SK-N-SH (cell line): ENCODE measurements at regions not wholly inside any gene's neighbourhood (a gene's known extent, or its start where the extent isn't known, plus 50 kb on each side); places are given as distances from the start of the nearest gene placed in this dataset.

ENCODE experiments used
- POLR2AphosphoS5 ChIP-seq: IDR thresholded peaks from 2 replicates; pipeline ENCODE4 v1.6.1; 2012; ENCODE audit warnings: low read depth, low read length
- TF ChIP-seq, protein P1 (sequence below): fragments of 200-600 bp; sonication (generic); IDR thresholded peaks from 2 replicates; pipeline ENCODE4 v1.6.1; 2017; ENCODE audit warnings: antibody characterized with exemption, mild to moderate bottlenecking, moderate library complexity

DNA sequence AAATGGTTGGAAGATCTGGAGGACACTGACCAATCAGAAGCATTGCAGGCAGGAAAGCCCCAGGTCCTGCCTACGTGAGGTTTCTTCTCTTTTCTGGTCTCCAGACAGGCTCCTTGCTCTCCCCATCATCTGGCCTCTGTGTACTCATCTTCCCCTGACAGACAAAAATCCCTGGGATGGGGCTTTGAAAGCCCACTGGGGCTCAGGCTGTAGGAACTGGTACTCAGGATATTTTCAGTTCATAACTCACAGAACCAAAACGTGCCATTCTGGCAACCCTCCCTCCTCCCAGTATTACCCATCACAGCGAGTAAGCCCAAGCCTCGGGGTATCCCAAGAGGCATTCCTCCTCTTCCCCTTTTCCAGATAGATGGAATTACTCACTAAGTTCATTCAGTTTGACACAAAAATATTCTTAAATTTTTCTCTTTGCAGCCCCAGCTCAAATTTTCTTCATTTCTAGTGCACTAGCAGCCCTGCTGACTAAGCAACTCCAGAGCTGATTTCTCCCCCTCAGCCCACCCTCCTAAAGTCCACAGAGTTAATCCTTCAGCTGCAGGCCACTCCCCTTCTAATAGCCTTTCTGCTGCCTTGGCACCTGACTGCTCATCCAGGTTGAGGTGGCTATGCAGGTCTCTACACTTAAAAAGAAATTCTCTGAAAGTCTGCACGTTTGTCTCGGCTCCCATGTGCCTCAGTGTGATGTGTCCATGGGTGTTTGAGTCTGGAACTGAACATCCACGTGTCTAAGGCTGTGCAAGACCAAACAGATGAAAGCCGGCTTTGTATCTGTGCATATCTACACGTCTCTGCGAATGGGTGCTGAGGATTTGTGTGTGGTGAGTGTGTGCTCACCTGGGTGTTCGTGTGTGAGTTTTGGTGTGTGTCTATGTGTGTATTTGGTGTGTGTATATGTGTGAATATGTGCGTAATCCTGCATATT is 331.4 kb downstream of the CCSER2 start:
- TF ChIP-seq, protein P1, sequence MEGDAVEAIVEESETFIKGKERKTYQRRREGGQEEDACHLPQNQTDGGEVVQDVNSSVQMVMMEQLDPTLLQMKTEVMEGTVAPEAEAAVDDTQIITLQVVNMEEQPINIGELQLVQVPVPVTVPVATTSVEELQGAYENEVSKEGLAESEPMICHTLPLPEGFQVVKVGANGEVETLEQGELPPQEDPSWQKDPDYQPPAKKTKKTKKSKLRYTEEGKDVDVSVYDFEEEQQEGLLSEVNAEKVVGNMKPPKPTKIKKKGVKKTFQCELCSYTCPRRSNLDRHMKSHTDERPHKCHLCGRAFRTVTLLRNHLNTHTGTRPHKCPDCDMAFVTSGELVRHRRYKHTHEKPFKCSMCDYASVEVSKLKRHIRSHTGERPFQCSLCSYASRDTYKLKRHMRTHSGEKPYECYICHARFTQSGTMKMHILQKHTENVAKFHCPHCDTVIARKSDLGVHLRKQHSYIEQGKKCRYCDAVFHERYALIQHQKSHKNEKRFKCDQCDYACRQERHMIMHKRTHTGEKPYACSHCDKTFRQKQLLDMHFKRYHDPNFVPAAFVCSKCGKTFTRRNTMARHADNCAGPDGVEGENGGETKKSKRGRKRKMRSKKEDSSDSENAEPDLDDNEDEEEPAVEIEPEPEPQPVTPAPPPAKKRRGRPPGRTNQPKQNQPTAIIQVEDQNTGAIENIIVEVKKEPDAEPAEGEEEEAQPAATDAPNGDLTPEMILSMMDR: no peak
- TF ChIP-seq POLR2AphosphoS5: no peak
